HepG2 (cell line): ENCODE measurements at regions not wholly inside any gene's neighbourhood (a gene's known extent, or its start where the extent isn't known, plus 50 kb on each side); places are given as distances from the start of the nearest gene placed in this dataset.

Experiments used
- ATAC-seq: fragments of 200-7000 bp; cut with Tn5 transposase; 3 replicates; pipeline ENCODE4 v1.9.1; 2020; ENCODE audit warnings: mild to moderate bottlenecking, moderate library complexity
- BruUV-seq: library from RNA; stranded (reverse); fragments of 400-500 nt; replicated peaks from 2 replicates; lab custom pipeline; 2021; lab: Mats Ljungman, UMichigan
- CTCF ChIA-PET: fragments of 300-600 bp; formaldehyde crosslinking; extraction: SDS; loops from one replicate; lab custom pipeline; 2021; ENCODE audit warnings: low total read pairs, inconsistent platforms, low intra/inter-chr PET ratio; lab: Yijun Ruan, JAX
- POLR2A ChIA-PET: fragments of 350-600 bp; sonication (Branson Sonifier 250); formaldehyde crosslinking; loops from one replicate; lab custom pipeline; 2020; ENCODE audit warnings: antibody characterized with exemption, inconsistent platforms; lab: Yijun Ruan, JAX
- DNase-seq: peaks from one replicate; pipeline ENCODE4 v3.0.0-alpha.2; 2015; ENCODE audit warnings: low spot score
- FAIRE-seq: peaks from 3 replicates; lab custom pipeline; 2011; peaks lifted over from hg19 to GRCh38; lab: Jason Lieb, UNC
- H2AFZ ChIP-seq: one replicate; pipeline ENCODE4 v1.6.1; 2011; ENCODE audit warnings: low read length, inconsistent platforms
- H3K27ac ChIP-seq: fragments of 300-600 bp; 3 replicates; pipeline ENCODE4 v1.8.0; 2011; ENCODE audit warnings: mixed run types, mild to moderate bottlenecking, mixed read lengths, low read length, inconsistent platforms; ENCODE audit not compliant: insufficient read depth; ENCODE audit errors: extremely low read length
- H3K27me3 ChIP-seq, 2 experiments: fragments of 200-600 bp in 1 of 2; 2 replicates in 1 of 2; 3 replicates in 1 of 2; pipeline versions ENCODE4 v1.6.0 to v1.8.0; 2011; ENCODE audit warnings: low read length in 2 of 2, mild to moderate bottlenecking in 2 of 2, moderate library complexity in 2 of 2, inconsistent platforms in 1 of 2; ENCODE audit not compliant: insufficient read depth in 2 of 2, control insufficient read depth in 1 of 2
- H3K36me3 ChIP-seq, 2 experiments: fragments of 200-600 bp in 1 of 2; replicated peaks in 1 of 2; 2 replicates in 1 of 2; 3 replicates in 1 of 2; pipeline versions ENCODE4 v1.5.1 to v1.8.0; 2011; ENCODE audit warnings: low read length in 2 of 2, inconsistent platforms in 1 of 2; ENCODE audit not compliant: insufficient read depth in 2 of 2, control insufficient read depth in 1 of 2
- H3K4me1 ChIP-seq: 2 replicates; pipeline ENCODE4 v1.5.1; 2012; ENCODE audit warnings: low read length, inconsistent platforms; ENCODE audit not compliant: insufficient read depth
- H3K4me2 ChIP-seq: 2 replicates; pipeline ENCODE4 v1.6.0; 2011; ENCODE audit warnings: low read depth, low read length, inconsistent platforms
- H3K4me3 ChIP-seq, 3 experiments: fragments of 200-600 bp in 1 of 3; sonication (generic), shearing (Covaris generic) in 1 of 3; replicated peaks in 1 of 3; 2 replicates each; pipeline ENCODE4 v1.5.1; 2011 to 2016; ENCODE audit warnings: low read length in 3 of 3, inconsistent platforms in 2 of 3, low read depth in 2 of 3, mild to moderate bottlenecking in 2 of 3, control low read depth in 1 of 3, mixed read lengths in 1 of 3; ENCODE audit not compliant: insufficient read depth in 1 of 3
- H3K79me2 ChIP-seq: one replicate; pipeline ENCODE4 v1.6.1; 2011; ENCODE audit warnings: low read length, inconsistent platforms; ENCODE audit not compliant: insufficient read depth
- H3K9ac ChIP-seq: 2 replicates; pipeline ENCODE4 v1.6.0; 2011; ENCODE audit warnings: mild to moderate bottlenecking, low read depth, low read length, inconsistent platforms; ENCODE audit not compliant: insufficient read depth
- H3K9me3 ChIP-seq: 2 replicates; pipeline ENCODE4 v1.5.1; 2012; ENCODE audit warnings: mild to moderate bottlenecking, low read length
- H4K20me1 ChIP-seq: 2 replicates; pipeline ENCODE4 v1.6.0; 2011; ENCODE audit warnings: inconsistent platforms, mild to moderate bottlenecking, low read length, moderate library complexity; ENCODE audit not compliant: insufficient read depth
- CENPX ChIP-seq: sonication (generic); formaldehyde crosslinking; IDR thresholded peaks from 2 replicates; pipeline ENCODE4 v1.9.0; 2021; ENCODE audit warnings: mild to moderate bottlenecking, missing genetic modification reagents, moderate library complexity
- FOXA3 ChIP-seq: IDR thresholded peaks from 2 replicates; pipeline ENCODE4 v1.6.1; 2016; ENCODE audit warnings: missing genetic modification reagents, missing compliant biosample characterization
- HNF1B ChIP-seq: sonication (generic); formaldehyde crosslinking; IDR thresholded peaks from 2 replicates; pipeline ENCODE4 v1.5.1; 2020; ENCODE audit warnings: mild to moderate bottlenecking, moderate library complexity, missing genetic modification reagents
- JDP2 ChIP-seq: sonication (generic); formaldehyde crosslinking; IDR thresholded peaks from 2 replicates; pipeline ENCODE4 v1.8.1; 2022; ENCODE audit warnings: missing genetic modification reagents, borderline replicate concordance
- KLF12 ChIP-seq: sonication (generic); formaldehyde crosslinking; IDR thresholded peaks from 2 replicates; pipeline ENCODE4 v1.4.0; 2020; ENCODE audit warnings: missing genetic modification reagents, borderline replicate concordance
- KLF15 ChIP-seq: sonication (generic); formaldehyde crosslinking; IDR thresholded peaks from 2 replicates; pipeline ENCODE4 v1.8.1; 2023; ENCODE audit warnings: borderline replicate concordance, mild to moderate bottlenecking, inconsistent platforms, missing genetic modification reagents, mixed read lengths
- KMT2B ChIP-seq: IDR thresholded peaks from 2 replicates; pipeline ENCODE4 v1.6.1; 2016; ENCODE audit warnings: missing genetic modification reagents, missing compliant biosample characterization
- MAFF ChIP-seq: IDR thresholded peaks from 2 replicates; pipeline ENCODE4 v1.6.1; 2011; ENCODE audit warnings: low read depth, low read length, improper control_type of control experiment
- SP5 ChIP-seq: IDR thresholded peaks from 2 replicates; pipeline ENCODE4 v1.6.1; 2016; ENCODE audit warnings: low read depth, borderline replicate concordance
- ZKSCAN8 ChIP-seq: IDR thresholded peaks from 2 replicates; pipeline ENCODE4 v1.6.1; 2016; ENCODE audit warnings: borderline replicate concordance, missing genetic modification reagents, missing compliant biosample characterization
- ZNF333 ChIP-seq: sonication (generic); formaldehyde crosslinking; IDR thresholded peaks from 2 replicates; pipeline ENCODE4 v1.4.0; 2020; ENCODE audit warnings: mild to moderate bottlenecking, missing genetic modification reagents, borderline replicate concordance
- ZNF337 ChIP-seq: sonication (generic); formaldehyde crosslinking; IDR thresholded peaks from 2 replicates; pipeline ENCODE4 v1.5.1; 2020; ENCODE audit warnings: missing genetic modification reagents, low read depth, mild to moderate bottlenecking, borderline replicate concordance
- WGBS: methylation state at CpG from one replicate; pipeline ENCODE4 v1.1.6; 2017; ENCODE audit warnings: low lambda C conversion rate; 5-methylcytosine and 5-hydroxymethylcytosine counted together
- in situ Hi-C: cut with HindIII; loops from 2 replicates; pipeline ENCODE4 v1.10.0; 2017; ENCODE audit warnings: low pct_unique_long_range_greater_than_20kb; ENCODE audit not compliant: extremely low pct_ligation_motif_present
- intact Hi-C: fragments of 100-400 bp; cut with micrococcal nuclease; formaldehyde crosslinking; loops from one replicate; pipeline ENCODE4 v1.10.0; 2022; ENCODE audit not compliant: unreplicated experiment
- TF ChIP-seq, protein P1 (sequence below): sonication (generic); formaldehyde crosslinking; conservative IDR thresholded peaks from 2 replicates; pipeline ENCODE4 v1.4.0; 2020; ENCODE audit warnings: missing genetic modification reagents
- TF ChIP-seq, protein P2 (sequence below): IDR thresholded peaks from 2 replicates; pipeline ENCODE4 v1.6.1; 2016; ENCODE audit warnings: missing biosample characterization, missing genetic modification reagents, low read depth
- TF ChIP-seq, protein P3 (sequence below): sonication (generic); formaldehyde crosslinking; IDR thresholded peaks from 2 replicates; pipeline ENCODE4 v1.5.1; 2020; ENCODE audit warnings: missing genetic modification reagents, mild to moderate bottlenecking, borderline replicate concordance
- TF ChIP-seq, protein P4 (sequence below): fragments of 450-650 bp; IDR thresholded peaks from 2 replicates; pipeline ENCODE4 v1.6.1; 2016

- TF ChIP-seq ZNF333 (CRISPR knock-in tag), result no peak
These were observed 141.3 kb upstream of the MSX2 start (continued) for GRCh38 chr5:174583071-174583470.

- Histone ChIP-seq H3K79me2 (no peaks in the 10 kb centered on the region), H3K4me3 (no peak overlapping the region), H3K27me3 (no peaks in the 10 kb centered on the region), H4K20me1 (no peaks in the 10 kb centered on the region), H3K4me1 (no peaks in the 10 kb centered on the region), H2AFZ (no peak overlapping the region), H3K9me3 (no peaks in the 10 kb centered on the region), H3K9ac (no peak overlapping the region), H3K36me3 (no peaks in the 10 kb centered on the region), H3K27ac (no peak overlapping the region), H3K4me2 (no peak overlapping the region)
- DNase-seq (no peak), FAIRE-seq (no peak), ATAC-seq (no peak)
- in situ Hi-C loops, result no loop called here
- CTCF ChIA-PET, result no interaction called here
- 20% methylated on average over 2 of the region's 2 CpGs for WGBS
- no TSS peak for BruUV-seq
- intact Hi-C loops, result no loop called here
- POLR2A ChIA-PET, result no interaction called here
- TF ChIP-seq, protein P1, sequence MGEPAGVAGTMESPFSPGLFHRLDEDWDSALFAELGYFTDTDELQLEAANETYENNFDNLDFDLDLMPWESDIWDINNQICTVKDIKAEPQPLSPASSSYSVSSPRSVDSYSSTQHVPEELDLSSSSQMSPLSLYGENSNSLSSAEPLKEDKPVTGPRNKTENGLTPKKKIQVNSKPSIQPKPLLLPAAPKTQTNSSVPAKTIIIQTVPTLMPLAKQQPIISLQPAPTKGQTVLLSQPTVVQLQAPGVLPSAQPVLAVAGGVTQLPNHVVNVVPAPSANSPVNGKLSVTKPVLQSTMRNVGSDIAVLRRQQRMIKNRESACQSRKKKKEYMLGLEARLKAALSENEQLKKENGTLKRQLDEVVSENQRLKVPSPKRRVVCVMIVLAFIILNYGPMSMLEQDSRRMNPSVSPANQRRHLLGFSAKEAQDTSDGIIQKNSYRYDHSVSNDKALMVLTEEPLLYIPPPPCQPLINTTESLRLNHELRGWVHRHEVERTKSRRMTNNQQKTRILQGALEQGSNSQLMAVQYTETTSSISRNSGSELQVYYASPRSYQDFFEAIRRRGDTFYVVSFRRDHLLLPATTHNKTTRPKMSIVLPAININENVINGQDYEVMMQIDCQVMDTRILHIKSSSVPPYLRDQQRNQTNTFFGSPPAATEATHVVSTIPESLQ (CRISPR knock-in tag), result no peak
- TF ChIP-seq MAFF (no peak), KLF12 (CRISPR knock-in tag) (no peak), ZNF337 (CRISPR knock-in tag) (no peak), KLF15 (CRISPR knock-in tag) (no peak), HNF1B (CRISPR knock-in tag) (no peak), CENPX (CRISPR knock-in tag) (no peak), SP5 (CRISPR knock-in tag) (no peak), JDP2 (CRISPR knock-in tag) (no peak), KMT2B (no peak), ZKSCAN8 (CRISPR knock-in tag) (no peak), FOXA3 (CRISPR knock-in tag) (no peak)
- TF ChIP-seq, protein P2, sequence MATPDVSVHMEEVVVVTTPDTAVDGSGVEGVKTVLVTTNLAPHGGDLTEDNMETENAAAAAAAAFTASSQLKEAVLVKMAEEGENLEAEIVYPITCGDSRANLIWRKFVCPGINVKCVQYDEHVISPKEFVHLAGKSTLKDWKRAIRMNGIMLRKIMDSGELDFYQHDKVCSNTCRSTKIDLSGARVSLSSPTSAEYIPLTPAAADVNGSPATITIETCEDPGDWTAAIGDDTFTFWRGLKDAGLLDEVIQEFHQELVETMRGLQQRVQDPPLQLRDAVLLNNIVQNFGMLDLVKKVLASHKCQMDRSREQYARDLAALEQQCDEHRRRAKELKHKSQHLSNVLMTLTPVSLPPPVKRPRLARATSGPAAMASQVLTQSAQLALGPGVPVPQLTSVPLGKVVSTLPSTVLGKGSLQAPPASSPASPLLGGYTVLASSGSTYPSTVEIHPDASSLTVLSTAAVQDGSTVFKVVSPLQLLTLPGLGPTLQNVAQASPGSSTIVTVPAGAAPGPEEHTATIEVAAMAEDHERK (CRISPR knock-in tag), result no peak
- TF ChIP-seq, protein P3, sequence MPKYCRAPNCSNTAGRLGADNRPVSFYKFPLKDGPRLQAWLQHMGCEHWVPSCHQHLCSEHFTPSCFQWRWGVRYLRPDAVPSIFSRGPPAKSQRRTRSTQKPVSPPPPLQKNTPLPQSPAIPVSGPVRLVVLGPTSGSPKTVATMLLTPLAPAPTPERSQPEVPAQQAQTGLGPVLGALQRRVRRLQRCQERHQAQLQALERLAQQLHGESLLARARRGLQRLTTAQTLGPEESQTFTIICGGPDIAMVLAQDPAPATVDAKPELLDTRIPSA (CRISPR knock-in tag), result no peak
- TF ChIP-seq, protein P4, sequence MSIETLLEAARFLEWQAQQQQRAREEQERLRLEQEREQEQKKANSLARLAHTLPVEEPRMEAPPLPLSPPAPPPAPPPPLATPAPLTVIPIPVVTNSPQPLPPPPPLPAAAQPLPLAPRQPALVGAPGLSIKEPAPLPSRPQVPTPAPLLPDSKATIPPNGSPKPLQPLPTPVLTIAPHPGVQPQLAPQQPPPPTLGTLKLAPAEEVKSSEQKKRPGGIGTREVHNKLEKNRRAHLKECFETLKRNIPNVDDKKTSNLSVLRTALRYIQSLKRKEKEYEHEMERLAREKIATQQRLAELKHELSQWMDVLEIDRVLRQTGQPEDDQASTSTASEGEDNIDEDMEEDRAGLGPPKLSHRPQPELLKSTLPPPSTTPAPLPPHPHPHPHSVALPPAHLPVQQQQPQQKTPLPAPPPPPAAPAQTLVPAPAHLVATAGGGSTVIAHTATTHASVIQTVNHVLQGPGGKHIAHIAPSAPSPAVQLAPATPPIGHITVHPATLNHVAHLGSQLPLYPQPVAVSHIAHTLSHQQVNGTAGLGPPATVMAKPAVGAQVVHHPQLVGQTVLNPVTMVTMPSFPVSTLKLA, result no peak
These were observed 138.9 kb upstream of the MSX2 start for GRCh38 chr5:174585472-174585871.
